HL-60 (cell line): ENCODE measurements at regions not wholly inside any gene's neighbourhood (a gene's known extent, or its start where the extent isn't known, plus 50 kb on each side); places are given as distances from the start of the nearest gene placed in this dataset.
A peak's percentile ranks its signal among the peaks of the same experiment; 100 is the strongest.

ENCODE experiments used
- DNase-seq, 2 experiments: peaks; one replicate each; pipeline ENCODE4 v3.0.0-alpha.2; 2010 to 2020; ENCODE audit warnings: low read depth in 1 of 2, low spot score in 1 of 2
- H3K27ac ChIP-seq: fragments of 250-450 bp; sonication (Bioruptor Pico); replicated peaks from 2 replicates; pipeline ENCODE4 v1.5.1; 2020; ENCODE audit warnings: mild to moderate bottlenecking, moderate library complexity
- H3K27me3 ChIP-seq: fragments of 250-450 bp; sonication (Bioruptor Pico); 2 replicates; pipeline ENCODE4 v1.5.1; 2021; ENCODE audit warnings: mild to moderate bottlenecking, moderate library complexity; ENCODE audit not compliant: insufficient read depth, poor library complexity, severe bottlenecking
- H3K4me3 ChIP-seq: replicated peaks from 2 replicates; pipeline ENCODE4 v1.5.1; 2011; ENCODE audit warnings: mild to moderate bottlenecking, control low read depth, low read length; ENCODE audit not compliant: insufficient read depth
- GABPA ChIP-seq: IDR thresholded peaks from 2 replicates; pipeline ENCODE4 v1.6.1; 2012; ENCODE audit warnings: low read depth
- POLR2AphosphoS5 ChIP-seq: IDR thresholded peaks from 2 replicates; pipeline ENCODE4 v1.6.1; 2012; ENCODE audit warnings: low read depth
- REST ChIP-seq: IDR thresholded peaks from 2 replicates; pipeline ENCODE4 v1.6.1; 2012; ENCODE audit warnings: low read depth; ENCODE audit not compliant: insufficient replicate concordance
- SPI1 ChIP-seq: IDR thresholded peaks from 2 replicates; pipeline ENCODE4 v1.6.1; 2012; ENCODE audit warnings: low read depth, mild to moderate bottlenecking, borderline replicate concordance
- TF ChIP-seq, protein P1 (sequence below): IDR thresholded peaks from one replicate; pipeline ENCODE4 v1.5.1; 2011; ENCODE audit warnings: low read length, control low read depth, inconsistent platforms; ENCODE audit not compliant: insufficient read depth

DNA sequence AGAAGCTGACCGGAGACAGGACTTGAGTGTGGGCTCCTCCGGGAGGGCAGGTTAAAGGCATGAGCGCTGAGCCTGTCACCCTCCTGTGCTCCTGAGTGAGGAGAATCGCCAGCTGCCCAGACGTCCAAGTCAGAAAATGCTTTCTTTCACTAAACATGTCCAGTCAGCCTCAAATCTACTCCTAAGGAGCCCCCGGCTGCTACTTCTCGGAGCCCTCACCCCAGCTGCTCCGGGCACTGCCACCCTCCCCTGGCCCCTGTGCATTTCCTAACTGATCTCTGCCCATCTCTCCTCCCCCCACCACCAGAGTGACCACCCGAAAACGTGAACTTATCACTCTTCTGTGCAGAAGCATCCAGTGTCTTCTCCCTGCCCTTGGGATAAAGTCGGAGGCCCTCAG, 277.5 kb upstream of the SOX1 start:
- TF ChIP-seq SPI1 (no peak), POLR2AphosphoS5 (no peak)
- TF ChIP-seq, protein P1, sequence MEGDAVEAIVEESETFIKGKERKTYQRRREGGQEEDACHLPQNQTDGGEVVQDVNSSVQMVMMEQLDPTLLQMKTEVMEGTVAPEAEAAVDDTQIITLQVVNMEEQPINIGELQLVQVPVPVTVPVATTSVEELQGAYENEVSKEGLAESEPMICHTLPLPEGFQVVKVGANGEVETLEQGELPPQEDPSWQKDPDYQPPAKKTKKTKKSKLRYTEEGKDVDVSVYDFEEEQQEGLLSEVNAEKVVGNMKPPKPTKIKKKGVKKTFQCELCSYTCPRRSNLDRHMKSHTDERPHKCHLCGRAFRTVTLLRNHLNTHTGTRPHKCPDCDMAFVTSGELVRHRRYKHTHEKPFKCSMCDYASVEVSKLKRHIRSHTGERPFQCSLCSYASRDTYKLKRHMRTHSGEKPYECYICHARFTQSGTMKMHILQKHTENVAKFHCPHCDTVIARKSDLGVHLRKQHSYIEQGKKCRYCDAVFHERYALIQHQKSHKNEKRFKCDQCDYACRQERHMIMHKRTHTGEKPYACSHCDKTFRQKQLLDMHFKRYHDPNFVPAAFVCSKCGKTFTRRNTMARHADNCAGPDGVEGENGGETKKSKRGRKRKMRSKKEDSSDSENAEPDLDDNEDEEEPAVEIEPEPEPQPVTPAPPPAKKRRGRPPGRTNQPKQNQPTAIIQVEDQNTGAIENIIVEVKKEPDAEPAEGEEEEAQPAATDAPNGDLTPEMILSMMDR: no peak
- DNase-seq: peak in 1 of 2 experiments; percentile 0
- H3K4me3 ChIP-seq: no peak overlapping the region
- H3K27me3 ChIP-seq: no peaks in the 10 kb centered on the region
- H3K27ac ChIP-seq: no peak overlapping the region

GRCh38 chr13:111790621-111791020, 276.3 kb upstream of the SOX1 start:
- H3K4me3 ChIP-seq: no peak overlapping the region
- no peak for DNase-seq
- no peak overlapping the region for H3K27ac ChIP-seq
- TF ChIP-seq GABPA: no peak
- H3K27me3 ChIP-seq: no peaks in the 10 kb centered on the region

DNA sequence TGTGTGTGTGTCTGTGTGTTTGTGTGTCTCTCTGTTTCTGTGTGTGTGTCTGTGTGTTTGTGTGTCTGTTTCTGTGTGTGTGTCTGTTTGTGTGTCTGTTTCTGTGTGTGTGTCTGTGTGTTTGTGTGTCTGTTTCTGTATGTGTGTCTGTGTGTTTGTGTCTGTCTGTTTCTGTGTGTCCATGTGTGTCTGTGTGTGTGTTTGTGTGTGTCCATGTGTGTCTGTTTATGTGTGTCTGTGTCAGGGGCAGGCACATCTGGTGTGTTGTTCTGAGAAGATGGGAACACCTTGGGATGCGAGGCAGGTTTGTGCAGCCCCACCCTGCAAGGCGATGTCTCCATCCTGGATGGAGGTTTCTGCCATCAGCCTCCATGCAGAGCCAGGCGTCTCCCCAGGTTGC, 275.8 kb upstream of the SOX1 start:
- Histone ChIP-seq H3K27ac (no peak overlapping the region), H3K4me3 (no peak overlapping the region), H3K27me3 (no peaks in the 10 kb centered on the region)
- DNase-seq: no peak
- TF ChIP-seq, protein P1: no peak
- no peak for TF ChIP-seq GABPA
- TF ChIP-seq POLR2AphosphoS5: no peak
- TF ChIP-seq SPI1: no peak

DNA sequence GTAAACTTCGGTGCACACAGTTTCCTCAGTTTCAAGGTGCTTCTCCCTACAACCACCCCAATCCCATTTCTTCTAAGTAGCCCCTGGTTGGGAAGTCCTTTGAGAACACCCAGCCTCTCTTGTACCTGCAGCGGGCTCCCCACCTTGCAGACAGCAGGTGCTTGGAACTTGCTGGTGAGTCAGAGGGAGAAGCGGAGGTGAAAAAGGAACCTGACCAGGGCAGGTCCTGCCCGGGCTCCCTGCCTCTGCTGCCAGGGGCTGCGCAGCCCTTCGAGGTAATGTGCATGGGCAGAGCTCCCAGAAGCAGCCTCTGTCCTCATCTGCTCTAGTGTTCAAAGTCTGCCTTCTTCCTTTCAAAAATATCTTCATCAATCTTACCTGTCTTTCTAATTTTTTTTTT, 274.0 kb upstream of the SOX1 start:
- Histone ChIP-seq H3K27ac (no peak overlapping the region), H3K4me3 (no peak overlapping the region), H3K27me3 (no peaks in the 10 kb centered on the region)
- no peak for DNase-seq
- no peak for TF ChIP-seq SPI1
- TF ChIP-seq REST: no peak
- TF ChIP-seq GABPA: no peak
- no peak for TF ChIP-seq POLR2AphosphoS5
- TF ChIP-seq, protein P1: no peak
